ENCODE measurements at regions not wholly inside any gene's neighbourhood (a gene's known extent, or its start where the extent isn't known, plus 50 kb on each side); places are given as distances from the start of the nearest gene placed in this dataset.

DNA sequence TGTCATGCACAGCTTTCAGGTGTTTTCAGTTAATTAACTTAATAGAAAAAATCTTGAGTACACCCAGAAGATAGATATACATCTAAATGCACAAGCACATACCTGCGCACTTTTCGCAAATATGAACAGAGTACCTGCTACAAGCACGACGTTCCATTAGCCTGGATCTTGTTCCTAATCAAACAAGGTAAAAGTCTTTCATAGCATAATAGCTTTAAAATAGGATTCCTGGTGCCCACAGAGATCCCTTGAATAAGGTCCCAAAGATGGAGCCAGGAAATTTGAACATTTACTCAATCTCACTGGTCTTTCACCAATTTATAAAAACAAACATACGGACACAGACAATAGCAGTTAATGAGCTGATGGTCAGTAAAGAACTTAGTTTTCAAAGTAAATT lies 689.8 kb upstream of the CHORDC1 start:
- POLR2A ChIA-PET = no interaction called here

DNA sequence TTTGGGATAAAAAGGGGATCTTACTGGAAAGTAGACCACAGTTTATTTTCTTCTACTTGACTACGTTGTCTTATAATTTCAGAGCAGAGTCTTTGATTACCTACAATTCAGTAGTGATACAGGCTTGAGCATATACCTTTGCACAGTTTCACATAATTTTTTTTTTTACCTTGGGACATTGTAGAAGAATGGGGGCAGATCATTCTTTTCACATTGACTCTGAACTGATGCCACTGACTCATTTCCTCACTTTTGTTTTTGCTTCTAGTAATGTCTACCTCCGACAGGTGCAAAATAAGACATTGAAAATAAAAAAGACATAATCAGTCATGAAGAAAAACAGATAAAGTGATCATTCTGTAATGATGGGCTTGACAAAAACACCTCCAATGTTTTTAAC lies 688.3 kb upstream of the CHORDC1 start:
- DNase-seq = no peak
- CTCF ChIA-PET = no interaction called here
- Mint-ChIP-seq H3K9me3 (peaks cover 0 to 12% (median 5%) of the 10 kb centered on the region in 5 donors), H3K36me3 (no peaks in the 10 kb centered on the region), H3K4me1 (no peaks in the 10 kb centered on the region), H3K4me3 (no peak overlapping the region), H3K27ac (no peak overlapping the region), H3K27me3 (no peaks in the 10 kb centered on the region)
- no peak overlapping the region for H3K27ac ChIP-seq (ENCODE audit: low read depth, low read length)
- POLR2A ChIA-PET = no interaction called here
- no peaks in the 10 kb centered on the region for H3K36me3 ChIP-seq (ENCODE audit: insufficient read depth, low read length)
- H3K4me1 ChIP-seq (ENCODE audit: insufficient read depth, low read length) = no peaks in the 10 kb centered on the region
- H3K9me3 ChIP-seq (ENCODE audit: low read length) = no peaks in the 10 kb centered on the region
- no peak overlapping the region for H3K4me3 ChIP-seq (ENCODE audit: low read length)
- H3K27me3 ChIP-seq (ENCODE audit: insufficient read depth, low read length, poor library complexity, severe bottlenecking) = no peaks in the 10 kb centered on the region

More for the DNA sequence above, 689.8 kb upstream of the CHORDC1 start:
- H3K4me1 Mint-ChIP-seq = no peaks in the 10 kb centered on the region
- Histone ChIP-seq H3K36me3 (ENCODE audit: insufficient read depth, low read length) (no peaks in the 10 kb centered on the region), H3K9me3 (ENCODE audit: low read length) (no peaks in the 10 kb centered on the region), H3K27ac (ENCODE audit: low read depth, low read length) (no peak overlapping the region), H3K4me3 (ENCODE audit: low read length) (no peak overlapping the region), H3K27me3 (ENCODE audit: insufficient read depth, low read length, poor library complexity, severe bottlenecking) (no peaks in the 10 kb centered on the region), H3K4me1 (ENCODE audit: insufficient read depth, low read length) (no peaks in the 10 kb centered on the region)
- no peak for DNase-seq
- no peaks in the 10 kb centered on the region for H3K27me3 Mint-ChIP-seq
- H3K36me3 Mint-ChIP-seq = no peaks in the 10 kb centered on the region
- peaks cover 0 to 12% (median 5%) of the 10 kb centered on the region in 5 donors for H3K9me3 Mint-ChIP-seq
- H3K4me3 Mint-ChIP-seq = no peak overlapping the region
- H3K27ac Mint-ChIP-seq = no peak overlapping the region
- CTCF ChIA-PET = no interaction called here

DNA sequence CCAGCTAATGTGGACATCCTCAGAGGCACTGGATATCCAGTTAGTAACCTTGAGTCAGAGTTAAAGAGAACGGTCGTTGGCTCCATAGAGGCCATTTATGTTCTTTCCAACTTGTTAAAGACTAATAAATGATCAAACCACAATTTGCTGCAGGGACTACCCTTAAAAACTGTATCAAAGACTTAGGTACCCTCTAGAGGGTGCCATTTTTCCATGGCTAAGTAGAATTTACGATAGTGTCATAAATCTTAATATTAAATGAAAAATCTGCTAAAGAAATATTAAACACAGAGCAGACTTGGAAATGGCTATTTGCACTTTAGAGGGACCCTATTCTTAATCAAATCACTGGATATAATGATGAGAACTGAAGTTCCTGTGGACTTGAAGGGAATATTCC lies 685.2 kb upstream of the CHORDC1 start:
- CTCF ChIA-PET = no interaction called here
- H3K27me3 ChIP-seq (ENCODE audit: insufficient read depth, low read length, poor library complexity, severe bottlenecking) = no peaks in the 10 kb centered on the region
- peaks cover 0 to 23% (median 6%) of the 10 kb centered on the region in 5 donors for H3K9me3 Mint-ChIP-seq
- H3K4me1 Mint-ChIP-seq = no peaks in the 10 kb centered on the region
- no peak for DNase-seq
- no peaks in the 10 kb centered on the region for H3K4me1 ChIP-seq (ENCODE audit: insufficient read depth, low read length)
- H3K27ac ChIP-seq (ENCODE audit: low read depth, low read length) = no peak overlapping the region
- H3K4me3 Mint-ChIP-seq = no peak overlapping the region
- H3K36me3 ChIP-seq (ENCODE audit: insufficient read depth, low read length) = no peaks in the 10 kb centered on the region
- no peaks in the 10 kb centered on the region for H3K9me3 ChIP-seq (ENCODE audit: low read length)
- POLR2A ChIA-PET = no interaction called here
- H3K36me3 Mint-ChIP-seq = no peaks in the 10 kb centered on the region
- H3K27me3 Mint-ChIP-seq = no peaks in the 10 kb centered on the region
- no peak overlapping the region for H3K27ac Mint-ChIP-seq
- no peak overlapping the region for H3K4me3 ChIP-seq (ENCODE audit: low read length)

DNA sequence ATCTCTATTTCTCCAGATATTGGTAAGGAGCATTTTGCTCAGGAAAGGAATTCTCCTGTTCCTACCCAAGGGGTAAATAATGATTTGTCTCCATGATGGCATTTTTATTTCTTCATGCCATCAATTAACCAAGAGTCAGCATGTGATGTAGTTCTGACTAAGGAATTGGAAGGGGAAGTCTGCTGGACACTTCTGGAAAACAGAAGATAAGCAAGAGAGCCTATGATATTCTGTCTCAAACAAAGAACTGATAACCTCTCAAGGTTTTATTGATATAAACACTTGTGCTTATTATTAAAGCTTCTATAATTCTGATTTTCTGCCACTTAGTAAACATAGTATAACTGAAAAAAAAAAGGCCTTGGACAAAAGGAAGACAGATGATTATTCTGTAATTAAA lies 673.0 kb upstream of the CHORDC1 start:
- no peaks in the 10 kb centered on the region for H3K36me3 Mint-ChIP-seq
- POLR2A ChIA-PET = no interaction called here

DNA sequence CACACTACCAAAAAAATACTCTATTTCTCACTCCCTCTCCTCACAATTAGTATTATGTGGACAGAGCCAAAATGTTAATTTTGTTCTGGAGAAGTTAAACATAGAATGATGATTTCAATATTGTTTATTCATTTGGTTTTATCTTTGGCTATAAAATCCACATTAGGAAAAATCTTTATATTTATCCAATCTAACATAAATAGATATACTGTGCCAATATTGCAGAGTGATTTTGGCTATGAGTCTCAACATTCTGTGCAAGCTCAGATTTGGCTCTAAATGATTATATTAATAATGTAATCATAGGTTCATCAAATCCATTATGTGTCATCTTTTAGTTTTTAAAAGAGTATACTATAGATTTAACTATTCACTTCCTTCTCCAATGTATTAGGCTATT lies 667.5 kb upstream of the CHORDC1 start:
- ChIA-PET CTCF (no interaction called here), POLR2A (no interaction called here)
- Mint-ChIP-seq H3K4me3 (no peak overlapping the region), H3K36me3 (no peaks in the 10 kb centered on the region), H3K27me3 (no peaks in the 10 kb centered on the region), H3K4me1 (no peaks in the 10 kb centered on the region), H3K9me3 (peaks cover 0 to 40% (median 6%) of the 10 kb centered on the region in 5 donors), H3K27ac (no peak overlapping the region)
- no peaks in the 10 kb centered on the region for H3K4me1 ChIP-seq (ENCODE audit: insufficient read depth, low read length)
- no peak for DNase-seq
- no peaks in the 10 kb centered on the region for H3K27me3 ChIP-seq (ENCODE audit: insufficient read depth, low read length, poor library complexity, severe bottlenecking)
- no peaks in the 10 kb centered on the region for H3K36me3 ChIP-seq (ENCODE audit: insufficient read depth, low read length)
- no peak overlapping the region for H3K4me3 ChIP-seq (ENCODE audit: low read length)
- no peaks in the 10 kb centered on the region for H3K9me3 ChIP-seq (ENCODE audit: low read length)
- no peak overlapping the region for H3K27ac ChIP-seq (ENCODE audit: low read depth, low read length)

More for the DNA sequence above, 673.0 kb upstream of the CHORDC1 start:
- no peak overlapping the region for H3K4me3 ChIP-seq (ENCODE audit: low read length)
- DNase-seq = no peak
- no peaks in the 10 kb centered on the region for H3K27me3 Mint-ChIP-seq
- no peak overlapping the region for H3K27ac Mint-ChIP-seq
- no peak overlapping the region for H3K27ac ChIP-seq (ENCODE audit: low read depth, low read length)
- H3K4me1 Mint-ChIP-seq = no peaks in the 10 kb centered on the region
- CTCF ChIA-PET = no interaction called here
- no peaks in the 10 kb centered on the region for H3K27me3 ChIP-seq (ENCODE audit: insufficient read depth, low read length, poor library complexity, severe bottlenecking)
- H3K9me3 ChIP-seq (ENCODE audit: low read length) = no peaks in the 10 kb centered on the region
- no peaks in the 10 kb centered on the region for H3K36me3 ChIP-seq (ENCODE audit: insufficient read depth, low read length)
- H3K9me3 Mint-ChIP-seq = peaks cover 6 to 13% (median 12%) of the 10 kb centered on the region in 5 donors
- no peaks in the 10 kb centered on the region for H3K4me1 ChIP-seq (ENCODE audit: insufficient read depth, low read length)
- H3K4me3 Mint-ChIP-seq = no peak overlapping the region

DNA sequence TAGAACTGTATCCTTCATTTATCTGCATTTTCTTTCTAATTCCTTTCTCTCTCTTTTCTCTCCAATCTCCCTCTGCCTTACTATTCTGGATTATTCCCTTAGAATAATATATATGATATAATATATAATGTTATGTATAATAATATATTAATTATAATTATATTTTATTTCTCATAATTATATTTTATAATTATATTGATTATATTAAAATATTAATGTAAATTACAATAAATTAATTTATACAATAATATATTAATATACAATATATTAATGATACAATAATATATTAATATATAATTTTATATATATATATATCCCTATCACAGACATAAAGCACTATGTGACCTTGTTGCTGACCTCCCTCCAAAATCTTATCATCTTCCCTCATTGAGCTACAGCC lies 661.3 kb upstream of the CHORDC1 start:
- ChIA-PET POLR2A (no interaction called here), CTCF (no interaction called here)
- Histone ChIP-seq H3K4me1 (ENCODE audit: insufficient read depth, low read length) (no peaks in the 10 kb centered on the region), H3K36me3 (ENCODE audit: insufficient read depth, low read length) (no peaks in the 10 kb centered on the region), H3K4me3 (ENCODE audit: low read length) (no peak overlapping the region), H3K27me3 (ENCODE audit: insufficient read depth, low read length, poor library complexity, severe bottlenecking) (no peaks in the 10 kb centered on the region), H3K27ac (ENCODE audit: low read depth, low read length) (no peak overlapping the region), H3K9me3 (ENCODE audit: low read length) (no peaks in the 10 kb centered on the region)
- H3K36me3 Mint-ChIP-seq = no peaks in the 10 kb centered on the region
- H3K27ac Mint-ChIP-seq = no peak overlapping the region
- H3K4me1 Mint-ChIP-seq = no peaks in the 10 kb centered on the region
- no peaks in the 10 kb centered on the region for H3K27me3 Mint-ChIP-seq
- no peak overlapping the region for H3K4me3 Mint-ChIP-seq
- no peak for DNase-seq
- H3K9me3 Mint-ChIP-seq = peaks cover 10 to 29% (median 11%) of the 10 kb centered on the region in 5 donors

DNA sequence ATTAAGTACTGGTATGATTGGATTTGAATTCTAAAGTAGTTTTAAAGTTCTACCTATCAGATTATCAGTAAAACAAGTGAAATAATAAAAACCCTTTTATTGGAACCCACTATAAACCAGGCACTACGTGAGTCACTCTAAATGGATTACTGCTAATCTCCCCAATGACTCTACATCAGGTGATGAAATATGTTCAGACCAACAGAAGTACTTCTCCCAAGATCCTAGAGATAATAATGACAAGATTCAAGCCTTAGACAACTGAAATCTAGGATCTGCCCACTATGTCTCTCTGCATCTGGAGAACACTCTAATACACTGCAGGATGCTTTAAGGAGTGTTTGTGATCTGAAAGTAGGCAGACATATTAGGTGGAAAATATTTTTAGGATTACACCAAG lies 652.1 kb upstream of the CHORDC1 start:
- Mint-ChIP-seq H3K4me1 (no peaks in the 10 kb centered on the region), H3K36me3 (no peaks in the 10 kb centered on the region), H3K4me3 (no peak overlapping the region), H3K27me3 (peaks cover 0 to 2% of the 10 kb centered on the region in 2 donors), H3K27ac (no peak overlapping the region), H3K9me3 (peaks cover 3 to 43% (median 22%) of the 10 kb centered on the region in 5 donors)
- ChIA-PET POLR2A (no interaction called here), CTCF (no interaction called here)
- no peaks in the 10 kb centered on the region for H3K4me1 ChIP-seq (ENCODE audit: insufficient read depth, low read length)
- no peaks in the 10 kb centered on the region for H3K9me3 ChIP-seq (ENCODE audit: low read length)
- DNase-seq = no peak
- H3K4me3 ChIP-seq (ENCODE audit: low read length) = no peak overlapping the region
- H3K27me3 ChIP-seq (ENCODE audit: insufficient read depth, low read length, poor library complexity, severe bottlenecking) = no peaks in the 10 kb centered on the region
- no peak overlapping the region for H3K27ac ChIP-seq (ENCODE audit: low read depth, low read length)
- H3K36me3 ChIP-seq (ENCODE audit: insufficient read depth, low read length) = no peaks in the 10 kb centered on the region

DNA sequence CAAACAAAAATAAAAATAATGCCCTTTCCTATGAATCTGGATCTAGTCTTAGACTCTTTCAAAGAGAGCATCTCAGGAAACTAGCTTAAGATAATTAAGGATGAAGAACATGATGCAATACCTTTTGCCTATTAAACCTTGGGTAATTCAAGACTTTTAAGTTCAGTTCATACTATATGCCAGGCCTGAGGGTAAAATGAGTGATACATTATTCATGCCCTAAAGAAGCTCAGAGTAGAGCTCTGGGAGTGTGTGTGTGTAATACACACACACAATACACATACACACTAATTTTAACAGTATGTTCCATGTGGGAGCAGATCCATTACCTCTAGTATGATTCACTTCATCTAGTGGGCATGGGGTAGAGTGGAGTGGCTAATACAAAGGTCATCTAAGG lies 651.4 kb upstream of the CHORDC1 start:
- Histone ChIP-seq H3K4me1 (ENCODE audit: insufficient read depth, low read length) (no peaks in the 10 kb centered on the region), H3K36me3 (ENCODE audit: insufficient read depth, low read length) (no peaks in the 10 kb centered on the region), H3K27me3 (ENCODE audit: insufficient read depth, low read length, poor library complexity, severe bottlenecking) (no peaks in the 10 kb centered on the region), H3K9me3 (ENCODE audit: low read length) (no peaks in the 10 kb centered on the region), H3K4me3 (ENCODE audit: low read length) (no peak overlapping the region), H3K27ac (ENCODE audit: low read depth, low read length) (no peak overlapping the region)
- no peak for DNase-seq
- no peak overlapping the region for H3K27ac Mint-ChIP-seq
- ChIA-PET POLR2A (no interaction called here), CTCF (no interaction called here)
- peaks cover 2 to 47% (median 20%) of the 10 kb centered on the region in 5 donors for H3K9me3 Mint-ChIP-seq
- H3K4me1 Mint-ChIP-seq = no peaks in the 10 kb centered on the region
- no peaks in the 10 kb centered on the region for H3K36me3 Mint-ChIP-seq
- H3K4me3 Mint-ChIP-seq = no peak overlapping the region
- H3K27me3 Mint-ChIP-seq = peaks cover 0 to 2% of the 10 kb centered on the region in 2 donors

DNA sequence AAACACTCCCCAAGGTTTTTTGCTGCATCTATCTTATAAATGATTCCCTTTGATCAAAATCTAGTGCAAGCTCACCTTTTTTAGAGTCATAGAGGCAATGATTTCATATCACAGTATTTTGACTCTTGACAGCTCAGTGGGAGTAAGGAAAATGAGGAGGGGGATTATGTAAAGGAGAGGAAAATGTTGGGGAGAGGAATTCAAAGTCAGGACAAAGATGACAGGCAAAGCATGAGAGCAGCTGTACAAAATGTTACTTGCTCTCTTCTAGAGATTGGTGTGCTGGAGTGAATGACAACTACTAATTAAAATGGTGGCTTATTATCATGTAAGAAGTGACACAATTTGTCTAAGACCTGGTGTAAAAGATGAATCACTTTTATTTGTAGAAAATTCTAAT lies 644.6 kb upstream of the CHORDC1 start:
- no peaks in the 10 kb centered on the region for H3K4me1 ChIP-seq (ENCODE audit: insufficient read depth, low read length)
- Mint-ChIP-seq H3K9me3 (peaks cover 6 to 41% (median 14%) of the 10 kb centered on the region in 5 donors), H3K27ac (no peak overlapping the region), H3K4me3 (no peak overlapping the region), H3K36me3 (no peaks in the 10 kb centered on the region), H3K4me1 (no peaks in the 10 kb centered on the region), H3K27me3 (no peaks in the 10 kb centered on the region)
- H3K4me3 ChIP-seq (ENCODE audit: low read length) = no peak overlapping the region
- DNase-seq = no peak
- H3K9me3 ChIP-seq (ENCODE audit: low read length) = no peaks in the 10 kb centered on the region
- CTCF ChIA-PET = no interaction called here
- no peaks in the 10 kb centered on the region for H3K27me3 ChIP-seq (ENCODE audit: insufficient read depth, low read length, poor library complexity, severe bottlenecking)
- POLR2A ChIA-PET = no interaction called here
- H3K27ac ChIP-seq (ENCODE audit: low read depth, low read length) = no peak overlapping the region
- no peaks in the 10 kb centered on the region for H3K36me3 ChIP-seq (ENCODE audit: insufficient read depth, low read length)

Data from CD8-positive, alpha-beta memory T cell (primary cell).